H1 (cell line): ENCODE measurements at regions not wholly inside any gene's neighbourhood (a gene's known extent, or its start where the extent isn't known, plus 50 kb on each side); places are given as distances from the start of the nearest gene placed in this dataset.

Experiments used
- CTCF ChIA-PET: fragments of 300-600 bp; sonication (Branson Sonifier 250); formaldehyde crosslinking; loops from one replicate; lab custom pipeline; 2021; ENCODE audit not compliant: partially characterized antibody; lab: Charles Lee
- POLR2A ChIA-PET: fragments of 300-600 bp; sonication (Branson Sonifier 250); formaldehyde crosslinking; loops from one replicate; lab custom pipeline; 2021; ENCODE audit warnings: inconsistent platforms; ENCODE audit not compliant: partially characterized antibody; lab: Charles Lee
- DNase-seq, 2 experiments: peaks; one replicate each; pipeline versions ENCODE4 v3.0.0 to v3.0.0-alpha.2; 2010 to 2022; ENCODE audit warnings: low spot score in 2 of 2, low read depth in 1 of 2, mixed read lengths in 1 of 2
- FAIRE-seq: peaks from 2 replicates; lab custom pipeline; 2011; peaks lifted over from hg19 to GRCh38; lab: Jason Lieb, UNC
- H2AFZ ChIP-seq: 2 replicates; pipeline ENCODE4 v1.8.1; 2012; ENCODE audit warnings: low read length, inconsistent platforms
- H2AK5ac ChIP-seq: 2 replicates; pipeline ENCODE4 v1.6.1; 2013; ENCODE audit warnings: low read depth, low read length
- H2BK120ac ChIP-seq: replicated peaks from 2 replicates; pipeline ENCODE3; 2013; ENCODE audit warnings: low read depth, low read length, inconsistent platforms
- H2BK12ac ChIP-seq: 2 replicates; pipeline ENCODE4 v1.6.1; 2013; ENCODE audit warnings: low read depth, low read length
- H2BK15ac ChIP-seq: 2 replicates; pipeline ENCODE4 v1.6.1; 2013; ENCODE audit warnings: low read length
- H2BK20ac ChIP-seq: 2 replicates; pipeline ENCODE4 v1.6.1; 2013; ENCODE audit warnings: low read length
- H2BK5ac ChIP-seq: 2 replicates; pipeline ENCODE4 v1.6.1; 2013; ENCODE audit warnings: low read depth, low read length
- H3K14ac ChIP-seq: 2 replicates; pipeline ENCODE4 v1.6.1; 2013; ENCODE audit warnings: inconsistent platforms; ENCODE audit not compliant: insufficient read length
- H3K18ac ChIP-seq: 2 replicates; pipeline ENCODE4 v1.6.1; 2013; ENCODE audit warnings: low read length; ENCODE audit errors: extremely low read depth
- H3K23ac ChIP-seq: 2 replicates; pipeline ENCODE4 v1.6.1; 2013; ENCODE audit warnings: inconsistent platforms; ENCODE audit not compliant: insufficient read length
- H3K23me2 ChIP-seq: 2 replicates; pipeline ENCODE4 v1.6.1; 2013; ENCODE audit warnings: low read depth, low read length
- H3K27ac ChIP-seq: 2 replicates; pipeline ENCODE4 v1.6.1; 2011; ENCODE audit warnings: low read depth, low read length, inconsistent platforms
- H3K27me3 ChIP-seq, 4 experiments: replicated peaks in 1 of 4; 1 replicate in 1 of 4; 2 replicates in 3 of 4; pipeline versions ENCODE4 v1.6.1 to v1.8.1; 2011 to 2013; ENCODE audit warnings: low read length in 3 of 4, mild to moderate bottlenecking in 3 of 4, inconsistent platforms in 2 of 4, mixed read lengths in 2 of 4, moderate library complexity in 1 of 4; ENCODE audit not compliant: control insufficient read depth in 3 of 4, insufficient read depth in 3 of 4; ENCODE audit errors: extremely low read depth in 1 of 4
- H3K36me3 ChIP-seq, 4 experiments: 2 replicates each; pipeline versions ENCODE4 v1.6.1 to v1.8.1; 2011 to 2013; ENCODE audit warnings: mild to moderate bottlenecking in 4 of 4, low read length in 3 of 4, moderate library complexity in 2 of 4, control low read depth in 1 of 4, inconsistent platforms in 1 of 4; ENCODE audit not compliant: insufficient read depth in 4 of 4, control insufficient read depth in 2 of 4
- H3K4ac ChIP-seq: replicated peaks from 2 replicates; pipeline ENCODE3; 2013; ENCODE audit warnings: low read length, low read depth, mixed read lengths, inconsistent platforms; ENCODE audit not compliant: insufficient read length
- H3K4me1 ChIP-seq, 4 experiments: replicated peaks in 1 of 4; 1 replicate in 1 of 4; 2 replicates in 3 of 4; pipeline versions ENCODE4 v1.6.1 to v1.8.1; 2011 to 2013; ENCODE audit warnings: low read length in 3 of 4, inconsistent platforms in 2 of 4, mixed read lengths in 1 of 4; ENCODE audit not compliant: insufficient read depth in 4 of 4, control insufficient read depth in 3 of 4
- H3K4me2 ChIP-seq, 2 experiments: 2 replicates each; pipeline versions ENCODE4 v1.6.1 to v1.8.1; 2011 to 2013; ENCODE audit warnings: low read depth in 2 of 2, low read length in 2 of 2, control low read depth in 1 of 2, inconsistent platforms in 1 of 2, mild to moderate bottlenecking in 1 of 2; ENCODE audit not compliant: insufficient read depth in 1 of 2
- H3K4me3 ChIP-seq, 4 experiments: fragments of 200-600, 300-600 bp in 1 of 4; sonication (generic), shearing (Covaris generic), sonication (Bioruptor Twin) in 1 of 4; 2 replicates each; pipeline versions ENCODE4 v1.5.1 to v1.8.1; 2011 to 2016; ENCODE audit warnings: low read length in 4 of 4, low read depth in 3 of 4, control low read depth in 2 of 4, inconsistent platforms in 2 of 4, mild to moderate bottlenecking in 2 of 4, mixed read lengths in 1 of 4, moderate library complexity in 1 of 4; ENCODE audit not compliant: insufficient read depth in 2 of 4; ENCODE audit errors: extremely low read depth in 1 of 4
- H3K56ac ChIP-seq: replicated peaks from 2 replicates; pipeline ENCODE3; 2013; ENCODE audit warnings: low read depth, mild to moderate bottlenecking, mixed read lengths, low read length, inconsistent platforms; ENCODE audit not compliant: insufficient read length
- H3K79me1 ChIP-seq: 2 replicates; pipeline ENCODE4 v1.6.1; 2013; ENCODE audit warnings: low read depth, low read length, control low read depth
- H3K79me2 ChIP-seq, 2 experiments: 2 replicates each; pipeline versions ENCODE4 v1.6.1 to v1.8.1; 2012 to 2013; ENCODE audit warnings: low read length in 2 of 2, mild to moderate bottlenecking in 2 of 2, inconsistent platforms in 1 of 2; ENCODE audit not compliant: insufficient read depth in 2 of 2, control insufficient read depth in 1 of 2
- H3K9ac ChIP-seq, 4 experiments: replicated peaks in 1 of 4; 1 replicate in 1 of 4; 2 replicates in 3 of 4; pipeline versions ENCODE4 v1.6.1 to v1.8.1; 2011 to 2013; ENCODE audit warnings: low read depth in 3 of 4, low read length in 3 of 4, control low read depth in 2 of 4, mild to moderate bottlenecking in 2 of 4, moderate library complexity in 2 of 4, inconsistent platforms in 1 of 4; ENCODE audit errors: extremely low read depth in 1 of 4
- H3K9me3 ChIP-seq, 2 experiments: 2 replicates each; pipeline versions ENCODE4 v1.6.1 to v1.8.1; 2012 to 2013; ENCODE audit warnings: mild to moderate bottlenecking in 2 of 2, moderate library complexity in 2 of 2, control low read depth in 1 of 2, inconsistent platforms in 1 of 2, low read depth in 1 of 2, low read length in 1 of 2, mixed read lengths in 1 of 2; ENCODE audit not compliant: insufficient read depth in 2 of 2
- H4K20me1 ChIP-seq, 2 experiments: replicated peaks in 1 of 2; 2 replicates each; pipeline versions ENCODE3 to v1.8.1; 2011 to 2013; ENCODE audit warnings: inconsistent platforms in 2 of 2, low read length in 2 of 2, mild to moderate bottlenecking in 1 of 2; ENCODE audit not compliant: insufficient read depth in 2 of 2, control insufficient read depth in 1 of 2
- H4K5ac ChIP-seq: 2 replicates; pipeline ENCODE4 v1.6.1; 2013; ENCODE audit warnings: low read length, low read depth, mixed read lengths, inconsistent platforms; ENCODE audit not compliant: insufficient read length
- H4K8ac ChIP-seq: 2 replicates; pipeline ENCODE4 v1.8.0; 2013; ENCODE audit warnings: mild to moderate bottlenecking, moderate library complexity, low read length, inconsistent platforms; ENCODE audit not compliant: insufficient read depth; ENCODE audit errors: extremely low read depth
- H4K91ac ChIP-seq: replicated peaks from 2 replicates; pipeline ENCODE3; 2013; ENCODE audit warnings: low read length, mixed read lengths, inconsistent platforms; ENCODE audit not compliant: insufficient read length
- BACH1 ChIP-seq: IDR thresholded peaks from 2 replicates; pipeline ENCODE4 v1.6.1; 2012; ENCODE audit warnings: low read length, improper control_type of control experiment
- JUN ChIP-seq: IDR thresholded peaks from 2 replicates; pipeline ENCODE4 v1.6.1; 2011; ENCODE audit warnings: low read depth, mild to moderate bottlenecking, improper control_type of control experiment, low read length
- TAF1 ChIP-seq: IDR thresholded peaks from 2 replicates; pipeline ENCODE4 v1.6.1; 2011; ENCODE audit warnings: mild to moderate bottlenecking, low read depth, low read length
- WGBS, 2 experiments: shearing (Covaris generic) in 1 of 2; methylation state at CpG; one replicate each; pipeline versions ENCODE4 v1.1.6 to v1.1.7; 2013 to 2015; ENCODE audit warnings: low lambda C conversion rate in 2 of 2, mixed read lengths in 2 of 2, inconsistent platforms in 1 of 2, low coverage in 1 of 2, missing lambda C conversion rate in 1 of 2; ENCODE audit not compliant: insufficient replicate concordance in 2 of 2, insufficient coverage in 1 of 2, insufficient read length in 1 of 2; ENCODE audit errors: extremely low coverage in 1 of 2, missing lambda C conversion rate in 1 of 2; 5-methylcytosine and 5-hydroxymethylcytosine counted together

DNA sequence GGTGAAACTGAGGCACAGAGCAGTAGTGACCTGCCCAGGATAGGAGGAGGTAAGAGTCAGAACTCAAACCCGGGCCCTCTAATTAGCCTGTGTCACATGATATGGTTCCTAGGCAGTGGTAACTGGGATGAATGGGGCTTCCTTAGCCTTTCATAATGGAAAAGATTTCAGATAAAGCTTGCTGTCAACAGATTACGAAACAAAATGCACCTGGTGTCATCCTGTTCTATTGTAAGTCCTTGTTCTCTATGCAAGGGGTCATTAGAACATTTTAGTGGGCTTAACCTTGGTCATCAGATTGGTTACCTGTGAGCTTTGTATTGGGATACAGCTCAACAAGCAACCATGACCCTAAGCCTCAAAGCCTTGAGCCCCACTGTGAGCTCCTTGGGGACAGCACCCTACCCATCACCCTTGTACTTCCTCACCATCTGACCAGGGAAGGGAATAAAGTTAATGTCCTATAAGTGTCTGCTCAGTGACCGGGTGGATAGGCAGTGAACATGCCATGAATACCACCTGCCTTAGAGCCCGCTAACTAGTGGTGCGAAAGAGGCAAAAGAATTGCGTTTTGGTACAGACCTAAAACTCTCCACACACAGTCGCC lies 70.3 kb upstream of the RMDN2 start:
- no peak overlapping the region for H2AK5ac ChIP-seq
- H2BK120ac ChIP-seq: no peak overlapping the region
- no peak overlapping the region; the same call in 1 of the 2 replicates for H4K8ac ChIP-seq
- no peak overlapping the region for H2BK20ac ChIP-seq
- H3K23me2 ChIP-seq: no peaks in the 10 kb centered on the region
- H3K4ac ChIP-seq: no peak overlapping the region
- no peak for DNase-seq
- H3K18ac ChIP-seq: no peak overlapping the region
- H3K56ac ChIP-seq: no peak overlapping the region
- no peaks in the 10 kb centered on the region for H3K27me3 ChIP-seq
- POLR2A ChIA-PET: no interaction called here
- no peaks in the 10 kb centered on the region for H3K79me1 ChIP-seq
- no peak overlapping the region for H2AFZ ChIP-seq
- H4K20me1 ChIP-seq: no peaks in the 10 kb centered on the region
- no peak for TF ChIP-seq JUN
- TF ChIP-seq BACH1: no peak
- TF ChIP-seq TAF1: no peak
- TF ChIP-seq, all 59 proteins: peak for 0
- no peak for FAIRE-seq
- WGBS, 2 experiments: 94% methylated on average over 7 of the region's 7 CpGs; no CpG with 5 or more reads in 1 of the 2 experiments
- Histone ChIP-seq H3K9ac (no peak overlapping the region), H3K14ac (no peak overlapping the region), H3K4me3 (no peak overlapping the region), H2BK15ac (no peak overlapping the region), H3K27ac (no peak overlapping the region), H3K4me2 (no peak overlapping the region), H3K79me2 (no peaks in the 10 kb centered on the region), H4K91ac (no peak overlapping the region), H3K36me3 (no peaks in the 10 kb centered on the region), H4K5ac (no peak overlapping the region), H2BK5ac (no peak overlapping the region), H3K4me1 (no peaks in the 10 kb centered on the region; a peak in 1 of 7 replicates), H3K23ac (no peak overlapping the region), H2BK12ac (no peak overlapping the region), H3K9me3 (no peaks in the 10 kb centered on the region)
- CTCF ChIA-PET: interaction anchor here (0.6 to 2.1 kb wide), 6 partner anchors 10 to 459 kb away, joined by 3 to 8 read pairs (median 6); no protein-coding TSS in a partner anchor
